NB4 (cell line): ENCODE measurements at regions not wholly inside any gene's neighbourhood (a gene's known extent, or its start where the extent isn't known, plus 50 kb on each side); places are given as distances from the start of the nearest gene placed in this dataset.

Experiments used
- CTCF ChIP-seq: IDR thresholded peaks from one replicate; pipeline ENCODE4 v1.5.1; 2012; ENCODE audit warnings: low read depth, low read length
- MAX ChIP-seq: IDR thresholded peaks from 2 replicates; pipeline ENCODE4 v1.6.1; 2011; ENCODE audit warnings: low read depth, low read length
- POLR2A ChIP-seq: IDR thresholded peaks from 2 replicates; pipeline ENCODE4 v1.6.1; 2011; ENCODE audit warnings: mild to moderate bottlenecking; ENCODE audit not compliant: insufficient read length; ENCODE audit errors: extremely low read depth

- TF ChIP-seq CTCF (peak; percentile 76), POLR2A (no peak), MAX (0 out of 2 replicates have a peak, but pooled peaks have one; percentile 12)
These were observed 63.5 kb upstream of the CAPRIN1 start for GRCh38 chr11:33987975-33988580.
